GM21619 (cell line): ENCODE measurements at regions not wholly inside any gene's neighbourhood (a gene's known extent, or its start where the extent isn't known, plus 50 kb on each side); places are given as distances from the start of the nearest gene placed in this dataset.

Source experiments
- ATAC-seq: cut with Tn5 transposase; IDR thresholded peaks from one replicate; pipeline ENCODE4 v1.9.1; 2021; ENCODE audit not compliant: unreplicated experiment

- no peak for ATAC-seq
These were observed 173.2 kb upstream of the PPP2R2D start for GRCh38 chr10:131727560-131727959.

GRCh38 chr10:131728286-131729228 is 172.3 kb upstream of the PPP2R2D start:
- ATAC-seq = no peak

GRCh38 chr10:131729361-131729760 is 171.4 kb upstream of the PPP2R2D start:
- ATAC-seq = no peak

GRCh38 chr10:131729938-131730660 is 170.7 kb upstream of the PPP2R2D start:
- ATAC-seq = no peak

- no peak for ATAC-seq
These were observed 169.9 kb upstream of the PPP2R2D start for GRCh38 chr10:131730771-131731497.

- ATAC-seq = no peak
These were observed 168.8 kb upstream of the PPP2R2D start for GRCh38 chr10:131731780-131732630.

- ATAC-seq = no peak
These were observed 168.1 kb upstream of the PPP2R2D start for GRCh38 chr10:131732631-131733127.

GRCh38 chr10:131733596-131733995 is 167.2 kb upstream of the PPP2R2D start:
- ATAC-seq = no peak

GRCh38 chr10:131735577-131735976 is 165.2 kb upstream of the PPP2R2D start:
- ATAC-seq = no peak

- ATAC-seq = no peak
These were observed 164.4 kb upstream of the PPP2R2D start for GRCh38 chr10:131736321-131736980.

- ATAC-seq = no peak
These were observed 163.0 kb upstream of the PPP2R2D start for GRCh38 chr10:131737543-131738395.

GRCh38 chr10:131738396-131738735 is 162.4 kb upstream of the PPP2R2D start:
- ATAC-seq = no peak

GRCh38 chr10:131739206-131739605 is 161.6 kb upstream of the PPP2R2D start:
- ATAC-seq = no peak

- no peak for ATAC-seq
These were observed 158.3 kb upstream of the PPP2R2D start for GRCh38 chr10:131742500-131742951.

- peak; percentile 51 for ATAC-seq
These were observed 157.3 kb upstream of the PPP2R2D start for GRCh38 chr10:131743190-131744151.

GRCh38 chr10:131744346-131744745 is 156.5 kb upstream of the PPP2R2D start:
- ATAC-seq = no peak

GRCh38 chr10:131745591-131745990 is 155.2 kb upstream of the PPP2R2D start:
- ATAC-seq = no peak

- no peak for ATAC-seq
These were observed 154.5 kb upstream of the PPP2R2D start for GRCh38 chr10:131746241-131746711.
